Fibroblast of skin of scalp (primary cell): ENCODE measurements at regions not wholly inside any gene's neighbourhood (a gene's known extent, or its start where the extent isn't known, plus 50 kb on each side); places are given as distances from the start of the nearest gene placed in this dataset.
"Not testable (repeated sequence)": the region's sequence is repeated elsewhere in the genome, so short reads cannot be mapped to it uniquely, and the experiment has no call there.

Source experiments
- DNase-seq: peaks from one replicate; pipeline ENCODE4 v3.0.0-alpha.2; 2013

GRCh38 chr9:75282047-75282446 is 193.7 kb downstream of the OSTF1 start:
- no peak for DNase-seq

- DNase-seq = no peak
Measured at GRCh38 chr9:75289332-75289731, 201.0 kb downstream of the OSTF1 start.

DNA sequence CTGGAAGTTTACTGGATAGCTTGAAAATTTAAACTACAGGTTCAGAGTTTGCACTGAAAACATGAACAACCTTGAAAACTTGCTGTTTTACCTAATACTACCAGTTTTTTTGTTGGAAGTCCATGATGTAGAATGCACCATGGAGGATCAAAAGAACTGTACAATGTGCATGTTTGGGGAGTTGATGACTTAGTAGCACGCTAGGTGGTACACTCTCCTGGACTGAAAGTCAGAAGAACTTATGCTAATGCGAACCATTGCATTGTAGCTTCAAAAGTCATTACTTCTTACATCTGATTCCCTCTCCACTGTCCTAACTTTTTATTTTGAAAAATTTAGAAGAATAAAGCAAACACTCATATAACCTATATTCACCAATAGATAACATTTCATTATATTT is 211.0 kb downstream of the OSTF1 start:
- no peak for DNase-seq

DNA sequence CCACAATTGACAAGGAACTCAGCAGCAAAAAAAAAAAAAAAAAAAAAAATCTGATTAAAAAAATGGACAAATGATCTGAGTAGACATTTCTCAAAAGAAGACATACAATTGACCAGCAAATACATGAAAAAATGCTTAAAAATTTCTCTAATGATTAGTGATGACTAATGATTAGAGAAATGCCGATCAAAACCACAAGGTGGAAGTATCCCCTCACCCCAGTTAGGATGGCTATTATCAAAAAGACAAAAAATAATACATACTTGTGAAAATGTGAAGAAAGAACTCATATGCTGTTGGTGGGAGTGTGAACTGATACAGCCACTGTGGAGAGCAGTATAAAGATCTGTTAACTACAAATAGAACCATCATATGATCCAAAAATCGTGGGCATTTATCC is 245.3 kb downstream of the OSTF1 start:
- DNase-seq = no peak

DNA sequence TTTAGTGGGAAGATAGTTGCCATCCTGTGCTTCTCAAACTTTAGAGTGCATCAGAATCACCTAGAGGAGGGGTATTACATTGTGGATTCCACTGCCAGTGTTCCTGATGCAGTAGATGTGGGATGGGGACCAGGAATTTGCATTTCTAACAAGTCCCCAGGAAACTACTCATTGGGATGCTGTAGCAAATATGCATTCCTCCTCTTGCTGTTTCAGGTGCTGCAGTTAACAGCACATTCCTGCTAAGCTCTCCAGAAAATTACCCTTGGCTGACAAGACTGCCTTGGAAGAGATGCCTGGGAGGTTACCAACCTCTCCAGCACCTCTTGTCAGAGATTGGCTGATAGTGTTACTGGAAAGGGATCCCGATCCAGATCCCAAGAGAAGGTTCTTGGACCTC is 270.5 kb downstream of the OSTF1 start:
- no peak for DNase-seq

DNA sequence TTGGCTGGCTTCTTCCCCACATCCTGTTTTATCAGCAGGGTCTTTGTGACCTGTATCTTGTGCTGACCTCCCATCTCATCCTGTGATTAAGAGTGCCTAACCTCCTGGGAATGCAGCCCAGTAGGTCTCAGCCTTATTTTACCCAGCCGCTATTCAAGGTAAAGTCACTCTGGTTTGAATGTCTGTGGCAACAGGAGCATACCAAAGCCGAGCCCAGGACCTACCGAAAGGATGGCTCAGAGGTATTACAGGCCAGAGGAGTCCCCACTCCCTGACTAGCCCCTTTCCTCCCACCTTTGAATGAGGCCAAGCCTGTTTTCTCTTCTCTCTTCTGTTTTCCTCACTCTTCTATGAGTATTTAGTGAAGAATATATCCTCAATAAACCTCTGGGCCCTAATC is 271.3 kb downstream of the OSTF1 start:
- DNase-seq = no peak

GRCh38 chr9:75360252-75360651 is 271.9 kb downstream of the OSTF1 start:
- no peak for DNase-seq

GRCh38 chr9:75362446-75362845 is 274.1 kb downstream of the OSTF1 start:
- not testable (repeated sequence) for DNase-seq

- peak; percentile 14 for DNase-seq
Measured at GRCh38 chr9:75365196-75365595, 276.9 kb downstream of the OSTF1 start.

GRCh38 chr9:75369989-75370388 is 281.7 kb downstream of the OSTF1 start:
- peak; percentile 9 for DNase-seq

DNA sequence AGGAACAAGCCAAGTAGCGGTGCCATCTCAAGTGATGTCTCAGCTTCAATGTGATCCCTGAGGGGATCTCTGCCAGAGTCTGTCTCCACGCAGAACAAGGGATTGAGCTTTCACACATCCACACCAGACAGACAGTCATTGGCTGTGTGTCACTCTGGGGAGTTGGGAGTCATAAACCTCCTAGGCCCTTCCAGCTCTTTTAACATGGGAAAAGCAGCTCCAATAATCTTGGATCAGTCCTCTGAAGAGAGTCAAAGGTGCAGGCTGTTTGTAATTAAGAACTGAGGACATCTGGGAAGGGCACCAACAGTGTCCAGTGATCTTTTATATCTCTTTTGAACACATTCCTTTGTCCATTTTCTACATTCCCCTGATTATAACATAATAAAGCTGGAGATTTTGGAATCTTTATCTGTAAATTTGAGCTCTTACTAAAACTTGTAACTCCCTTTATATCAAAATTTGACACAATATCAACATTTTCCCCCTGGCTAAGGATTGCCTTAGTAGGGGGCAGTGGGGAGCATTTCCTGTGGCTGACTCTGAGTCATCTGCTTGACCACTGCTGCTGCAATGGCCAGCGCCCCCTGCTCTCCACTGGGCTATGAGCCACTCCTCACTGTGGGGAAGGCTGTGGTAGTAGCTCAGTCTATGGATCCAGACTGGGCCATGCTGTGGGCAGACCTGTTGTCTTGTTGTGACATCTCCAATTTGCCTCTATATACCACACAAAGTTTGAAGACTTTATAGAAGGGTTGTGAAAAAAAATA is 284.4 kb downstream of the OSTF1 start:
- DNase-seq = peak; percentile 7

GRCh38 chr9:75376680-75377254 is 288.5 kb downstream of the OSTF1 start:
- peak; percentile 82 for DNase-seq

DNA sequence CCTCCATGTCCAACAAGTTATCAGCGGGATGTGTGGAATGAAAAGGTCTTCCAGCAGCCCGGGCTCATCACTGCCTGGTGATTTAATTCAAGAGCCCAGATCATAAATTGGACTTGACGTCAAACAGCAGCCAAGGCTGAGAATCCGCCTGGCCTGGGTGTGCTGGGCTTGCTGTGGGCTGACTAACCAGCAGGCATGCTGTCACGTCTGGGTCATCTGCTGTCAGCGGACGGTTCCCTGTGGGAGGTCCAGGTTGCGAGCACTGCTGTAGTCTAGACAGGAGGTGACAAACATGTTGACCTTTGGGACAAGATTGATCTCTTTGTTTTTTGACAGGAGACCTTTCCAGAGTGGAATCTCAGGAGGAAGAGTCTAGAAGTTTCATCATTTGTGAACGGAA is 289.7 kb downstream of the OSTF1 start:
- peak; percentile 78 for DNase-seq

DNA sequence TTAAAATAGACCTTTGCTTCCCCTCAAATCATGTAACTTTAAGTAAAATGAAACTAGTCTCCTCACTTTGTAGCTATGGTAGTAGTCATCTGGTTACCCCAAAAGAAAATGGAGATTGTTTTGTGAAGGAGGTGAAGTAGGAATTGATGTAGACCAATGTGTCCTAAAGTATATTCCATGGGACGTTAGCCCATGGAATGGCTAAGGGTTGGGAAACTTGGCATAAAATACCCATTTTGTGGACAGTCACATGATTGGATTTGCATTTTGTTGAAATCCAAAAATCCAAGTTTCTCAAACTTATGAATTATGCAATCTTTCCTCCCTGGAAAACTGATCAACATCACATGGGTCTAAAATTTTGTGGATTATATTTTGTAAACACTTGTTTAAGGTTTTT is 290.6 kb downstream of the OSTF1 start:
- DNase-seq = no peak

DNA sequence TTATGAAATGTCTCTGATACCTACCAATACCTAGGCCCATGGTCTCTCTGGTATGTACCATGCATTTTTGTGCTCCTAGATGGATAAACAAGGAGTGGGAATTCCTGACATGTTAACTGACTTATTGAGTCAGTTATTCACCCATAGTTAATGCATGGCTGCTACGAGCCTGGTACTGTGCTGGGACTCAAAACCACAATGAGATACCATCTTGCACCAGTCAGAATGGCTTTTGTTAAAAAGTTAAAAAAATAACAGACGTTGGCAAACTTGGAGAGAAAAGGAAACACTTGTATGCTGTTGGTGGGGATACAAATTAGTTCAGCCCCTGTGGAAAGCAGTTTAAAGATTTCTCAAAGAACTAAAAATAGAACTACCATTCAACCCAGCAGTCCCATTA is 293.8 kb downstream of the OSTF1 start:
- DNase-seq = no peak

DNA sequence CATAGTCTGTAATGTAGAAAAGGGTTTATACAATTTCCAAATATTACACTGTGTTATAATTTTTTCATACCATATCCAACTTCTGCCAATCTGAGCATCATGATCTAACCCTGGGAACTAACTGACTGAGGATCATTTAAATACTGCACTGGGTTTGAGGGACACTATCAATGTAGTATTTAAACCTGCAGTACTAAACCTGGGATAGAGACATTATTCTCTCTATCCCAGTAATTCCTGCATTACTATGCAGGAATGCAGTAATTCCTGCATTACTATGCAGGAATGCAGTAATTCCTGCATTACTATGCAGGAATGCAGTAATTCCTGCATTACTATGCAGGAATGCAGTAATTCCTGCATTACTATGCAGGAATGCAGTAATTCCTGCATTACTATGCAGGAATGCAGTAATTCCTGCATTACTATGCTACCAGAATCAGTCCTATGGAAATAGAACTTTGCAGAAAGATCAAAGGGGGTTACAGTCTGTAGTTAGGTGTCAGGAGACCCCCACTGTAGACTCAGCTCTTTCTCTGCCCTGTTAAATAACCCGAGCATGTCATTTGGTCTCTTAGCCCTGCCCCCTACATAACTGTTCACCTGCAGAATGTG is 295.2 kb downstream of the OSTF1 start:
- not testable (repeated sequence) for DNase-seq

DNA sequence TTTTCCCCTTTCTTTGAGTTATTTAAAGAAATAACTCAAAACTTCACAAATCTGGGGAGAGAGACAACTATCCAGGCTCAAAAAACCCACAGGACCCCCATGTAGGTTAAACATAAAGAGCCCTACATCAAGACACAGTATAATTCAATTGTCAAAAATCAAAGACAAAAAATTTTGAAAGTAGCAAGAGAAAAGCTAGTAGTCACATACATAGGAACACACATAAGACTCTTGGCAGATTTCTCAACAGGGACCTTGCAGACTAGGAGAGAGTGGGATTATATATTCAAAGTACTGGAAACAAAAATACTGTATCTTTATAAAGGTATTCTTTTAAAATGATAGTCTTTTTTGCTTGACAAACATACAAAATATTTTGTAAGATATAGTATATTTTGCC is 296.9 kb downstream of the OSTF1 start:
- no peak for DNase-seq

DNA sequence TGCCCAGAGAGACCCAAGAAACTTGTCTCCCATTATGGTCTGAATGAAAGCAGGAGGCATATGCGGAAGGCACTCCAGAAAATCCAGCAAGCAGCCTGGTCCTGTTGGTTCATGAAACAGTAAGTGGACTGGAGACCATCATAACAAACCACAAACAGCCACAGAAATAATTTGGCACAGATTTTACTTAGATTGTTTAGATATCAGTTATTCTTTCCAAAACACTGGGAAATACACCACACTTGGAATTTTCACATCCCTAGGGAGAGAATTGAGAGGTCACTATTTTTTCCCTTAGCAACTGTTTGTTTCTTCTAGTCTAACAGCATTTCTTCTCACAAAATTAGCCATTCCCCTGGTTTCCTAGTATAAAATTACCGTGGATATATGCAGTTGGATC is 300.8 kb downstream of the OSTF1 start:
- DNase-seq = peak; percentile 49

DNA sequence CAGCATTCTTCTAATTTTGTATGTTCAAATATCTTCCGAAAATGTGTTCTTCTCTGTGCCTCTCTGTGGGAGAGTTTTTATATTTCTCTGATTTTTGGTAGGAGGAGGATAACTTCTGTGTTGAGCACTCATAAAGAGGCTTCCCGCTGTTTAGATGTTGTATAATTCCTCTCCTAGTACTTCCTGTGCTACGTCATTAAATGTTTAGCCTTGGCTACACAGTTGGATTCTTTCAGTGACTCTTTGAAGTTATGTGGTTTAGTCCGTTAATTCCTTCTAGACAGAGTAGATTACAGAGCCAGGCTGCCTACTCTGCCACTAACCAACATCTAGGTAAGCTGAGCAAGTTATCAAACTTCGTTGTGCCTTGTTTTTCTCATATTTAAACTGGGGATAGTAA is 302.6 kb downstream of the OSTF1 start:
- DNase-seq = no peak

DNA sequence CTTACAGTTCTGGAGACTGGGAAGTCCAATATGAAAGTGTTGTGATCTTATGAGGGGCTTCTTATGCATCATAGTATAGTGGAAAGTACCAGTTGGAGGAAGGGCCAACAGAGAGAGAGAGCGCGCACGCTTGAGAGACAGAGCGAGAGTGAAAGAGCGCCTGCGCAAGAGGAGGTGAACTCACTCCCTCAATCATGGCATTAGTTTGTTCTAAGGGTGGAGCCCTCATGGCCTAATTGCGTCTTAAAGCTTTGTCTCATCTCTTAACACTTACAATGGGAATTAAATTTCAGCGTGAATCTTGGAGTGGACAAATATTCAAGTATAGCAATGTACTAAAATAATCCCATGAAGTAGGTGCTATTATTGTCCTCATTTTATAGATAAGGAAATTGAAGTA is 303.2 kb downstream of the OSTF1 start:
- DNase-seq = no peak

DNA sequence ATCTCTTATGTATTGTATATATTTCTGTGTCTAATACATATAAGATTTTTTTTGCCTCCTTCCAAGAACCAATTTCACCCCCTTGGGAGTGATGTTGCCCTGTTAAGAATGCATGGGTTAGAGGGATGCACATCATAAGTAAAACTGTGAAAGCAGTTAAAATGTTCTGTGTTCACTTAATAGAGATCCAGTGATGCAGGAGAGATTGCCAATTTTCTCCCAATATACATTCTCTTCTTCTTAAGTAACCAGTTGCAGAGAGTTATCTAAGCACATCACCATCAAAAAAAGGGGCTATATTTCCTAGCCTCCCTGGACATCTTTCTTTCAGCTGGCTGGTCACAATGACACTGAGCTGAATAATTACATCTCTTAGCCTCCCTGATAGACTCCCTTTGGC is 307.0 kb downstream of the OSTF1 start:
- peak; percentile 23 for DNase-seq

GRCh38 chr9:75397836-75398235 is 309.5 kb downstream of the OSTF1 start:
- DNase-seq = peak; percentile 57

DNA sequence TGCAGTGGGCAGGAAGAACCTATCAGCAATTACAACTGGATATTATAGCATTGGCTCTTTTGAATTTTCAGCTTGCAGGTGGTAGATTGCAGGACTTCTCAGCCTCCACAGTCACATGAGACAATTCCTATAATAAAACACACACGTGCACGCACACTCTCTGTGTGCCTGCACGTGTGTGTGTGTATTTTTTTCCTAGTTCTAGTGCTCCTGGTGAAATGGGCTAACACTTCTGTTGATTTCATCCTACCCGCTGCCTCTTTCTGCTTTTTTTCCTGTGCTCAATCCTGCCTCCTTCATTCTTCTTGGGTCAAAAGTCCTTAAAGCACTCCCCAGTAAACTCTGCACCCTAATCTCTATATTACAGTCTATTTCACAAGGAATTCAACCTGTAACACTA is 320.1 kb downstream of the OSTF1 start:
- no peak for DNase-seq

GRCh38 chr9:75410405-75410804 is 322.1 kb downstream of the OSTF1 start:
- DNase-seq = no peak
